T-cell (primary cell): ENCODE measurements at regions not wholly inside any gene's neighbourhood (a gene's known extent, or its start where the extent isn't known, plus 50 kb on each side); places are given as distances from the start of the nearest gene placed in this dataset.
A peak's percentile ranks its signal among the peaks of the same experiment; 100 is the strongest.

Source experiments
- ATAC-seq, 4 experiments: fragments of 200-7000 bp in 3 of 4; fragments of 150-1000 bp in 1 of 4; cut with Tn5 transposase; replicated peaks in 1 of 4; 1 replicate in 3 of 4; 2 replicates in 1 of 4; pipeline ENCODE4 v1.10.0; 2021; ENCODE audit warnings: moderate library complexity in 3 of 4, mild to moderate bottlenecking in 2 of 4, moderate number of reproducible peaks in 1 of 4
- CTCF ChIA-PET, 2 donors: fragments of 300-600 bp; sonication (Branson Sonifier 250); formaldehyde crosslinking; loops; one replicate each; lab custom pipeline; 2022; ENCODE audit warnings: antibody characterized with exemption in 2 of 2; lab: Charles Lee
- POLR2A ChIA-PET, 2 donors: fragments of 300-600 bp; sonication (Branson Sonifier 250); formaldehyde crosslinking; loops; one replicate each; lab custom pipeline; 2022; ENCODE audit warnings: antibody characterized with exemption in 2 of 2; lab: Charles Lee
- DNase-seq, 35 experiments: peaks; one replicate each; pipeline versions ENCODE4 v3.0.0 to v3.0.0-alpha.2; 2013 to 2023
- H3K27ac ChIP-seq: one replicate; pipeline ENCODE4 v1.5.1; 2013; ENCODE audit warnings: low read length
- H3K27me3 ChIP-seq, 2 experiments: replicated peaks in 1 of 2; 1 replicate in 1 of 2; 2 replicates in 1 of 2; pipeline versions ENCODE4 v1.6.1 to v1.7.0; 2013; ENCODE audit warnings: low read length in 1 of 2, mixed read lengths in 1 of 2; ENCODE audit not compliant: control insufficient read depth in 2 of 2, insufficient read depth in 2 of 2; ENCODE audit errors: extremely low read depth in 1 of 2
- H3K36me3 ChIP-seq, 2 donors: 1 replicate in 1 of 2; 2 replicates in 1 of 2; pipeline versions ENCODE4 v1.6.1 to v1.7.0; 2013; ENCODE audit warnings: low read length in 1 of 2; ENCODE audit not compliant: control insufficient read depth in 2 of 2, insufficient read depth in 1 of 2; ENCODE audit errors: extremely low read depth in 1 of 2
- H3K4me1 ChIP-seq, 2 experiments: 1 replicate in 1 of 2; 2 replicates in 1 of 2; pipeline versions ENCODE4 v1.6.1 to v1.7.0; 2013; ENCODE audit warnings: low read length in 2 of 2, mixed read lengths in 1 of 2; ENCODE audit not compliant: insufficient read depth in 2 of 2, control insufficient read depth in 1 of 2; ENCODE audit errors: extremely low read depth in 1 of 2
- H3K4me3 ChIP-seq, 2 donors: 1 replicate in 1 of 2; 2 replicates in 1 of 2; pipeline versions ENCODE4 v1.5.1 to v1.7.0; 2013; ENCODE audit warnings: mild to moderate bottlenecking in 2 of 2, low read length in 1 of 2, moderate library complexity in 1 of 2; ENCODE audit not compliant: control insufficient read depth in 1 of 2; ENCODE audit errors: extremely low read depth in 1 of 2
- H3K9me3 ChIP-seq: 2 replicates; pipeline ENCODE4 v1.7.0; 2013
- H3K27ac Mint-ChIP-seq, 2 donors: one replicate each; pipeline ENCODE4 v1.8.0; 2020 to 2021; ENCODE audit warnings: mild to moderate bottlenecking in 2 of 2, mixed read lengths in 2 of 2
- H3K27me3 Mint-ChIP-seq, 2 donors: one replicate each; pipeline ENCODE4 v1.8.0; 2021 to 2022; ENCODE audit warnings: mixed read lengths in 2 of 2
- H3K36me3 Mint-ChIP-seq: one replicate; pipeline ENCODE4 v1.8.0; 2021; ENCODE audit warnings: mixed read lengths
- H3K4me1 Mint-ChIP-seq, 3 donors: one replicate each; pipeline ENCODE4 v1.8.0; 2020 to 2022; ENCODE audit warnings: mixed read lengths in 3 of 3, mild to moderate bottlenecking in 1 of 3
- H3K4me3 Mint-ChIP-seq, 3 donors: one replicate each; pipeline ENCODE4 v1.8.0; 2020 to 2022; ENCODE audit warnings: mild to moderate bottlenecking in 3 of 3, mixed read lengths in 3 of 3, moderate library complexity in 3 of 3
- H3K9me3 Mint-ChIP-seq, 3 donors: one replicate each; pipeline ENCODE4 v1.8.0; 2020 to 2022; ENCODE audit warnings: mixed read lengths in 3 of 3
- WGBS: methylation state at CpG from one replicate; pipeline ENCODE4 v1.1.5; 2013; ENCODE audit warnings: missing lambda C conversion rate; ENCODE audit not compliant: insufficient coverage; 5-methylcytosine and 5-hydroxymethylcytosine counted together

DNA sequence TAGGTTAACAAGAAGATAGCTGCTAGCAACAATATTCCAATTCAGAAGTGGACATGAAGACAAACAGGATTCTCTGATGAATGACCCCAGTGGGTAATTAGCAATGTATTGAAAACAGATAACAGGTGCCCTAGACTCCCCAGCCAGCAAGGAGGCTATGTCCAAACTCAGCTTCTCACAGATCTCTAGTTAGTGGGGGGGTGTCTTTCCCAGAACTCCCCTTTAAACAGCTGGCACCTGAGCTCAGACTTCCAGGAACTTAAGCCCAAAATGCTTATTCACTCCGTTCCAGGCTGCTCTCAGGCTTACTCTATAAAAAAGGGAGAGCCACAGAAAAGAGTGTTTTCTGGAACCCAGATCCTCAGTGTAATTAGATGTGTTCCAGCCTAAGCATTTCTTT, 423.0 kb upstream of the THBS1 start:
- H3K4me1 ChIP-seq, result no peaks in the 10 kb centered on the region
- H3K27me3 ChIP-seq, result peaks cover 0 to 2% of the 10 kb centered on the region in 2 experiments
- no peak overlapping the region for H3K4me3 ChIP-seq
- H3K36me3 ChIP-seq, result no peaks in the 10 kb centered on the region
- no peak for DNase-seq
- peaks cover 0 to 2% (median 0%) of the 10 kb centered on the region in 3 donors for H3K9me3 Mint-ChIP-seq
- H3K27me3 Mint-ChIP-seq, result peaks cover 4 to 21% of the 10 kb centered on the region in 2 donors
- no CpG with 5 or more reads among the region's 1 CpG for WGBS
- H3K4me1 Mint-ChIP-seq, result no peaks in the 10 kb centered on the region
- no peak overlapping the region for H3K27ac Mint-ChIP-seq
- ATAC-seq, result no peak
- ChIA-PET POLR2A (no interaction called here), CTCF (no interaction called here)
- no peaks in the 10 kb centered on the region for H3K36me3 Mint-ChIP-seq
- no peak overlapping the region for H3K27ac ChIP-seq
- H3K9me3 ChIP-seq, result no peaks in the 10 kb centered on the region
- no peak overlapping the region for H3K4me3 Mint-ChIP-seq

DNA sequence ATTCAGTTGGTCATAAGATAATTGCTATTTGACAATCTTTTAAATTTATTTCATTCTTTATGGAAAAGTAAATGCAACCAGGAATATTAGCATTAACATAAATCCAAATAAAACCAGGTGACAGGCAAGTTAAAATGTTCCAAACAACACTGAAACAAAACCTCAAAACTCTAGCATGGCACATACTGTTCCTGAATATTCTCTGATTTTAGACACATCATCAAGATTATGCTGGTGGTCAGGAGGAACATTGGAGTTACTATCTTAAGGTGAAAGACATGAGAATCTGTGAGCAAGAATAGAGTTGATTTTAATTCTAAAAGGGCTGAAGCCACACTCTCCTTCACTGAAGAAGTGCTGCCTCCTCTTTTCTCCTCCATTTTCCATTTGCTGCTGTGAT, 421.0 kb upstream of the THBS1 start:
- Mint-ChIP-seq H3K4me3 (no peak overlapping the region), H3K9me3 (peaks cover 0 to 8% (median 0%) of the 10 kb centered on the region in 3 donors), H3K27ac (no peak overlapping the region), H3K36me3 (no peaks in the 10 kb centered on the region), H3K27me3 (peaks cover 9 to 28% of the 10 kb centered on the region in 2 donors), H3K4me1 (no peaks in the 10 kb centered on the region)
- DNase-seq (no peak), ATAC-seq (no peak)
- Histone ChIP-seq H3K9me3 (no peaks in the 10 kb centered on the region), H3K4me3 (no peak overlapping the region), H3K27me3 (peaks cover 0 to 2% of the 10 kb centered on the region in 2 experiments), H3K36me3 (no peaks in the 10 kb centered on the region), H3K27ac (no peak overlapping the region), H3K4me1 (no peaks in the 10 kb centered on the region)
- ChIA-PET POLR2A (no interaction called here), CTCF (no interaction called here)

DNA sequence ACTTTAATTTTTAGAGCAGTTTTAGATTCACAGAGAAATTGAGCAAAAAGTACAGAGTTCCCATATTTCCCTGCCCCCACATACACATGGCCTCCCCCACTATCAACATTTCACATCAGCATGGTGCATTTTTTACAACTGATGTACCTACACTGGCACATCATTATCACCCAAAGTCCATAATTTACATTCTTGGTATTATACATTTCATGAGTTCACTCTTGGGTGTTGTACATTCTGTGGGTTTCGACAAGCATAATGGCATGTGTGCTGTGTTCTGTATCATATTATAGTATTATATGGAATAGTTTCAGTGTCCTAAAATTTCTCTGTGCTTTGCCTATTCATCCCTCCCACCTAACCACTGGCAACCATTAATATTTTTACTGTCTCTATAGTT, 419.8 kb upstream of the THBS1 start:
- Mint-ChIP-seq H3K9me3 (peaks cover 0 to 8% (median 0%) of the 10 kb centered on the region in 3 donors), H3K27me3 (peaks cover 13 to 29% of the 10 kb centered on the region in 2 donors), H3K4me1 (no peaks in the 10 kb centered on the region), H3K4me3 (no peak overlapping the region), H3K36me3 (no peaks in the 10 kb centered on the region), H3K27ac (no peak overlapping the region)
- Histone ChIP-seq H3K9me3 (no peaks in the 10 kb centered on the region), H3K36me3 (no peaks in the 10 kb centered on the region), H3K4me3 (no peak overlapping the region), H3K27ac (no peak overlapping the region), H3K4me1 (no peaks in the 10 kb centered on the region), H3K27me3 (peaks cover 0 to 2% of the 10 kb centered on the region in 2 experiments)
- ChIA-PET CTCF (no interaction called here), POLR2A (no interaction called here)
- no CpG with 5 or more reads among the region's 1 CpG for WGBS
- DNase-seq (no peak), ATAC-seq (no peak)

DNA sequence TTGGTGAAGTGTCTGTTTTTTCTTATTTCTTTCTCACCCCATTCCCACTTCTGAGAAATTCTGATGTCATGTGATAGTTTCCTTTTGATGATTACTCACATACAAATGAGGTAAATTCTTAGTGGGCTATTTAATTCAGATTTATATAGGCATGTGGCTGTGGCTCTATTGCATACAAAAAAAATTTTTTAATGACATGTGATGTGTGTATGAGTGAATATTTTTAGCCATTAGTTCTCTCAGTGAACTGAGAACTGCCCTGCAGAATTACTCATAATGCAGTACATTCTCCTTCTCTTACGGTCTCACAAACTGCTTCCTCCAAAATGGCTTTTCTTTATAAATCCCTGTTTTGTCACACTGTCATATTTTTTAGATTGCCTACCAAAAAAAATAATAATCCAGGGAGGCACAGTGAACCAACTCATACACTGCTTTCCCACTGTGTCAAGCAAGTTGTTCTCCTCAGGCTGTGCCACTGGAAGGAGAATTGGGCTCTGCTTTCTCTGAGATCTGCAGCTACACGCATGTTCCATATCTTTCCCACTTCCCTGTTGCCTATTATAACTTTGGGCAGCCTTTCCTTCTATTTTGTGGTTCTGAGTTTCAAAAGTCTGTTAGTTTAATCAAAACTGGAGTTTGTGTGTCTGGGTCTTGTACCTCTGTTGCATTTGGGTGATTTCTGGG, 415.7 kb upstream of the THBS1 start:
- H3K4me1 ChIP-seq, result no peaks in the 10 kb centered on the region
- peaks cover 20 to 25% of the 10 kb centered on the region in 2 donors for H3K27me3 Mint-ChIP-seq
- no peaks in the 10 kb centered on the region for H3K36me3 ChIP-seq
- DNase-seq (no peak), ATAC-seq (no peak)
- H3K9me3 Mint-ChIP-seq, result peaks cover 0 to 8% (median 0%) of the 10 kb centered on the region in 3 donors
- ChIA-PET CTCF (no interaction called here), POLR2A (no interaction called here)
- WGBS, result 100% methylated on average over 1 of the region's 2 CpGs
- no peaks in the 10 kb centered on the region for H3K27me3 ChIP-seq
- H3K9me3 ChIP-seq, result no peaks in the 10 kb centered on the region
- no peak overlapping the region for H3K4me3 ChIP-seq
- no peaks in the 10 kb centered on the region for H3K36me3 Mint-ChIP-seq
- H3K27ac Mint-ChIP-seq, result no peak overlapping the region
- H3K4me1 Mint-ChIP-seq, result no peaks in the 10 kb centered on the region
- H3K27ac ChIP-seq, result no peak overlapping the region
- H3K4me3 Mint-ChIP-seq, result no peak overlapping the region

DNA sequence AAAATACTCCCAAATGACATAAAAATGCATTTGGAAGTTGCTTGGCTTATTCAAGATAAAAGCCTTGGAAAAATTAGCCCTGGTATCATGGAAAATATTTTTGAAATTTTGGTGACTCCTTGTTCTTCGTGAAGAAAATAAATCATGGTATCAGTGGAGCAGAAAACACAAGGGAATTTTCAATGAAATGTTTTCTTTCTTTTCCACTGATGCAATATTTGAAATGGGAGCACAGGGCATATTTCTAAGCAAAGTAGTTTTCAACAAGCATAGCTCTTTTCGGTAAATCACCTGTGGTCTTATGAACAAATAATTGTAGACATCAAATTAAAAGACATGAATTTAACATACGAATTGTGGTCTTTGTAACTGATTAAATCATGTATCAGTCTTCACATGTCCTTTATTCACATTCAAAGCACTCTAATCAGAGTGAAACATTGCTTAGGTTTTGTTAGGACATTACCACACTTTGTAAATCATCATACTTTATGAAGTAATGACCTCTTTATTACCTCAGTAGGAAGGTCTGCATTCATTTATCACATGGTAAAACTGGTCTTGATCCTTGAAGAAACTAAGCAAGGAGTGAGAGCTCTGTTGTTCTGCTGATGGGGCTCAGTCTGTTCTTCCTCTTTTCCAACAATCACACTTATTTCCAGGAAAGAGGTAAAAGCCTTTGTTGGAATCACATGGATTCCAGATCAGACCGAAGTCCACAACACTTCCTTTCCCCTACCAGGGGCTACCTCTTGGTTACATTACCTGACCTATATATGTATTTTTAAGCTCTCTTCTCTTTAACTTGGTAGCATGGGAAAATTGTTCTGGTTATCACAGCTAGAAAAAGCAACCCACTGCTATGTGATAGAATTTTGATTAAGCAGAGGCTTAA, 413.5 kb upstream of the THBS1 start:
- no CpG with 5 or more reads among the region's 4 CpGs for WGBS

DNA sequence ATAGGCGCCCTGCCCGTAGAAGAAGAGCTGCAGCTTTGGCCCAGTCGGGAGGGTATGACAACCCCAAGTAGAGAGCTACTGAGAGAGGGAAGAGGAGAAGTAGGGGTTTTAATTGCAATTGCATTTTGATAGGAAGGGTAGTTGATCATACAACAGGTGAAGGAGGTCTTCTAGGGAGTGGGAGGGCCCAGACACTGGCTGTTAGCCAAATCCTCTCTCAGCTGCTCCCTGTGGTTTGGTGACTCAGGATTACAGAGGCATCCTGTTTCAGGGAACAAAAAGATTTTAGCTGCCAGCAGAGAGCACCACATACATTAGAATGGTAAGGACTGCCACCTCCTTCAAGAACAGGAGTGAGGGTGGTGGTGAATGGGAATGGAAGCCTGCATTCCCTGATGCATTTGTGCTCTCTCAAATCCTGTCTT, 408.9 kb upstream of the THBS1 start:
- H3K9me3 ChIP-seq, result no peaks in the 10 kb centered on the region
- Mint-ChIP-seq H3K4me3 (no peak overlapping the region), H3K27ac (no peak overlapping the region), H3K36me3 (no peaks in the 10 kb centered on the region), H3K9me3 (no peaks in the 10 kb centered on the region), H3K4me1 (no peaks in the 10 kb centered on the region), H3K27me3 (peaks cover 15 to 32% of the 10 kb centered on the region in 2 donors)
- H3K36me3 ChIP-seq, result no peaks in the 10 kb centered on the region
- ATAC-seq (no peak), DNase-seq (peak in 1 of 35 experiments; percentile 6)
- no peaks in the 10 kb centered on the region for H3K4me1 ChIP-seq
- ChIA-PET CTCF (no interaction called here), POLR2A (no interaction called here)
- H3K27me3 ChIP-seq, result peaks cover 0 to 10% of the 10 kb centered on the region in 2 experiments
- WGBS, result 73% methylated on average over 3 of the region's 3 CpGs
- H3K4me3 ChIP-seq, result no peak overlapping the region
- no peak overlapping the region for H3K27ac ChIP-seq

More for the DNA sequence above, 413.5 kb upstream of the THBS1 start:
- H3K4me3 Mint-ChIP-seq, result no peak overlapping the region
- H3K27me3 Mint-ChIP-seq, result peaks cover 21 to 31% of the 10 kb centered on the region in 2 donors
- no peaks in the 10 kb centered on the region for H3K36me3 Mint-ChIP-seq
- DNase-seq (no peak), ATAC-seq (no peak)
- H3K4me3 ChIP-seq, result no peak overlapping the region
- H3K9me3 Mint-ChIP-seq, result peaks cover 0 to 8% (median 0%) of the 10 kb centered on the region in 3 donors
- H3K9me3 ChIP-seq, result no peaks in the 10 kb centered on the region
- no peak overlapping the region for H3K27ac ChIP-seq
- ChIA-PET POLR2A (no interaction called here), CTCF (no interaction called here)
- no peak overlapping the region for H3K27ac Mint-ChIP-seq
- no peaks in the 10 kb centered on the region for H3K36me3 ChIP-seq
- no peaks in the 10 kb centered on the region for H3K4me1 Mint-ChIP-seq
- peaks cover 0 to 4% of the 10 kb centered on the region in 2 experiments for H3K27me3 ChIP-seq
- H3K4me1 ChIP-seq, result no peaks in the 10 kb centered on the region
